ENCODE measurements at regions not wholly inside any gene's neighbourhood (a gene's known extent, or its start where the extent isn't known, plus 50 kb on each side); places are given as distances from the start of the nearest gene placed in this dataset.
A peak's percentile ranks its signal among the peaks of the same experiment; 100 is the strongest.

- DNase-seq: no peak
These were observed 2564.3 kb upstream of the PCDH20 start for GRCh38 chr13:63979951-63980350.

- no peak for DNase-seq
These were observed 2556.7 kb upstream of the PCDH20 start for GRCh38 chr13:63972328-63972727.

DNA sequence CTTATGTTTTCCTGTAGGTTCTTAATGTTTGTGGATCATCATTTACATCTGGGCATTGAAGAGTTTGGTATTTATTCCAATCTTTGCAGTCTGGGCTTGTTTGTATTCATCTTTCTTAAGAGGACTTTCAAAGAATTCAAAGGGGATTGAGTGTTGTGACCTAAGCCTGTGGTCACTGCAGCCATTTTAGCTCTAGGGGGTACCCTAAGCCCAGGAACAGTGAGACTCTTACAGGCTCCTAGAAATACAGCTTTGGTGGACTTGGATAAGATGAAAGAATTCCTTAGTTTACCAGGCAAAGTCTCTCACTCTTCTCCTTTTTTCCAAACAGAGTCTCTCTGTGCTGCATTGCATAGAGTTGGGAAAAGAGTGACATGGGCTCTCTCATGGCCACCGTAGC, 2539.0 kb upstream of the PCDH20 start:
- no peak for DNase-seq

DNA sequence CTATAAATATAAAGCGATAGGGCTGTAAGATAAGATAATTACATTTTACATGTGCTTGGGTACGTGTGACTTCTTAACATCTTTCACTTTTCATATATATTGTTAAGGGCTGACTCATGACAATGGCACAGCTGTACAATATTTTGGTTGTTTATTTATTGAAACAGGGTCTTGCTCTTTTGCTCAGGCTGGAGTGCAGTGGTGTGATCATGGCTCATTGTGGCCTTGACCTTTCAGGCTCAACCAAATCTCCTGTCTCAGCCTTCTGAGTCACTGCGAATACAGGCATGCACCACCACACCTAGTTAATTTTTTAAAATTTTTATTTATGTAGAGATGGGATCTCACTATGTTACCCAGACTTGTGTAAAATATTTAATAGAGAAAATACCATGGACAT, 2532.4 kb upstream of the PCDH20 start:
- no peak for DNase-seq

GRCh38 chr13:63944911-63945310, 2529.3 kb upstream of the PCDH20 start:
- no peak for DNase-seq

GRCh38 chr13:63942372-63942771, 2526.7 kb upstream of the PCDH20 start:
- no peak for DNase-seq

DNA sequence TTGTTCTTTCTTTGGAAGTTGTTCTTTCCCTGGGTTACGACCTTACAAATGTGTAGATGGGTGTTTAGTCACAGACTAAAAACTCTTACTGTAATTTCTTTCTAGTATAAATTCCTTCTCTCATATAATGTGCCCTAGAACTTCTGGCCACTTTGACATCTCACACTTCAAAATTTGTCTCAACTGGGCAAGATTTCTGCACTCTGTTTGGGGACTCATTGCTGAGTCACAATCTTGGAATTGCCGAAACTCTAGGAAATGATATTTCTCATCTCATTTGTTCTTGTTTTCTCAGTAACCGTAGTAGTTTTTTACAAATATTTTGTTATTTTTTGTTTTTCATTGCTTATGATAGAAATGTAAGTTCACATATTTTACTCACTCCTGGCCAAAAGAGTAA, 2523.2 kb upstream of the PCDH20 start:
- DNase-seq: no peak

DNA sequence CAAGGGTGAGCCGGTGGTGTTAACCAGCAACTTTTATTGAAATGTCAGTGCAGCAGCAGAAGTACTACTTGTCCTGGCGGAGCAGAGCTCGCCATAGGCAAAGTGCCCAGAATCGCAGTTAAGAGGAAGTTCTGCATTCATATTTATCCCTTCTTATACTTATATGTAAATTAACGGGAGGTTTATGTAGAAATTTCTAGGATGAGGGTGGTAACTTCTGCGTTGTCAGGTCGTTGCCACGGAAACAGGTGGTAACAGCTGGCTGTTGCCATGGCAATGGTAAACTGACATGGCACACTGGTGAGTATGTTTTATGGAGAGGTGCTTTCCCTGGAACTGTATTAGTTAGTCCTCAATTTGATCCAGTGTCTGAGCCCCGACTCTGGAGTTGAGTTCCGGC, 2494.9 kb upstream of the PCDH20 start:
- peak in 1 of 2 donors; percentile 11 for DNase-seq

- DNase-seq: no peak
These were observed 2494.2 kb upstream of the PCDH20 start for GRCh38 chr13:63909726-63910375.

DNA sequence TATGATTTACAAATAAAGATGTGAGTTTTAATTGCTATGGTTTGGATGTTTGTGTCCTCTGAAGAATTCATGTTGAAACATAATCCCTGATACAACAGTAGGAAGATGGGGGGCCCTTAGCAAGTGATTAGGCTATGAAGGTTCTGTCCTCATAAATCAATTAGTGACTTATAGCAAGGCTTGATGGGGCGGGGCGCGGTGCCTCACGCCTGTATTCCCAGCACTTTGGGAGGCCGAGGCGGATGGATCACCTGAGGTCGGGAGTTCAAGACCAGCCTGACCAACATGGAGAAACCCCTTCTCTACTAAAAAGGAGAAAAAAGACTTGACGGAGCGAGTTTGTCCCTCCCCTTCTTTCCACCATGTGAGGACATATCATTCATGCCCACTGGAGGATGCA, 2486.5 kb upstream of the PCDH20 start:
- DNase-seq: no peak

GRCh38 chr13:63901630-63902029, 2486.0 kb upstream of the PCDH20 start:
- DNase-seq: no peak

GRCh38 chr13:63900406-63900805, 2484.8 kb upstream of the PCDH20 start:
- DNase-seq: no peak

DNA sequence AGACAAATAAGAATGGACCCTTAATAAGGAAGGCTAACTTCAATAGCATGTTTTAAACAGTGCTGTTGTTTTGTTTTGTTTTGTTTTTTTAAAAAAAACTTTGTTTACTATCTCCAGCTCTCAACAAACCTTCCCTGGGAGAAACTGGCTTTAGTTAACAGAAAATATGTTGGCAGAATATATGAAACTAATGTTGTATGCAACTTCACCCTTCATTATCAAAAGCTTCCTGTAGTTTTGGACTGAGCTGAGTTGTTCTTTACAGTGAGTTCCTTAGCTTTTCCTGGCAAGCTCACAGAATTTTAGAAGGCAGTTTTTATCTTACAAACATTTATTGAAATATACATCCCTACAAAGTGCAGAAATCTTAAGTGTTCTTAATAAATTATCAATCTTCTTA, 2480.7 kb upstream of the PCDH20 start:
- DNase-seq: peak; percentile 6 to 27

DNA sequence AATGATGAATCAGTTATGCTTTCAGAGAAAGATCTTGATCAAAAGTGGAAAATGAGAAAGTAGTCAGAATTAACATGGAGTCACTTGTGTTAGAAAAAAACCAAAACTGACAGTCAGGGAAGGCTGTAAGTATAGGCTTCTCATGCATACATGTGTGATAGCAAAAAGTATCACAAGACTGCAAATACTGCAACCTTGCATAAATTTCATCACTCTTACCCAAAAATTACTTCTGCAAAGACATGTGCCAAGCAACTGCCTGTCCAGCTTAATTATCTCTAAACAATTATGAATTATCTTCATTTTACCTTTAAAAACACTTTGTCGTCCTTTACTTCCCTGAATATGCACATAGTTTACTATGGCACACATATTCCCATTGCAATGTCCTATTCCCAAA, 2466.4 kb upstream of the PCDH20 start:
- no peak for DNase-seq

DNA sequence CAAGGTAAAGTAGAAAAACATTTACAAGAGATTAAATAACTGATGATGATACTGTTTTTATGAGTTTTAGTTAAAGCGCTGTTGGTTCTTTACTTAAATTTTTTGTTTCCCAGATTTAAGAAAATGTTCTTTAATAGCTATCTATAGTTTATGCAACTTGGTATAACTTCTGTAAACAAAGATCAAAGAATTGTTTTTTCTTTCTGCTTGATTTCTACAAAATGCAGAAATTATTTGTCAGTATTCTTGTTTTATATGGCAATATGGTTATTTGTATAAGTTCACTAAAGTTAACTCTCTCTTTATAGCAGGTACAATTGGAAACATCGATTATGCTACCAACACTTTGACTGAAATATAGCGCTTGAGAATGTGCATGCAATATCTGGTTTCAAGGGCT, 2465.1 kb upstream of the PCDH20 start:
- no peak for DNase-seq

- DNase-seq: no peak
These were observed 2458.3 kb upstream of the PCDH20 start for GRCh38 chr13:63873936-63874335.

DNA sequence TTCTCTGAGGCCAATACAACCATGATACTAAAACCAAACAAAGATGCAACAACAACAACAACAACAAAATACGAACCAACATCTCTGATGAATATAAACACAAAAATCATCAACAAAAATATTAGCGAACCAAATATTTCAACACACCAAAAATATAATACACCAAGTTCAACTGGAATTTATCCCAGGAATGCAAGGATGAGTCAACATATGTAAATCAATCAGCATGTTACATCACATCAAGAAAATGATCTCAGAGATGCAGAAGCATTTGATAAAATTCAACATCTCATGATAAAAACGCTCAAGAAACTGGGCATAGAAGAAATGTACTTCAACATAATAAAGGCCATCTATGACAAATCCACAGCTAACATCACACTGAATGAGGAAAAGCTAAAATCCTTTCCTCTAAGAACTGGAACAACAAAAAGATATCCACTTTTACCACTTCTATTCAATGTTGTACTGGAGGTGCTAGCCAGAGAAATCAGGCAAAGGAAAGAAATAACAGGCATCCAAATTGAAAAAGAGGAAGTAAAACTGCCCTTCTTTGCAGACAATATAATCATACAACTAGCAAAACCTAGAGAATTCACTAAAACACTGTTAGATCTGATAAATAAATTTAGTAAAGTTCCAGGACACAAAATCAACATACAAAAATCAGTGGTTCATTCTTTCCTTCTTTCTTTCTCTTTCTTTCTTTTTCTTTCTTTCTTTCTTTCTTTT, 2448.7 kb upstream of the PCDH20 start:
- DNase-seq: no peak

- DNase-seq: no peak
These were observed 2439.9 kb upstream of the PCDH20 start for GRCh38 chr13:63855457-63856118.

DNA sequence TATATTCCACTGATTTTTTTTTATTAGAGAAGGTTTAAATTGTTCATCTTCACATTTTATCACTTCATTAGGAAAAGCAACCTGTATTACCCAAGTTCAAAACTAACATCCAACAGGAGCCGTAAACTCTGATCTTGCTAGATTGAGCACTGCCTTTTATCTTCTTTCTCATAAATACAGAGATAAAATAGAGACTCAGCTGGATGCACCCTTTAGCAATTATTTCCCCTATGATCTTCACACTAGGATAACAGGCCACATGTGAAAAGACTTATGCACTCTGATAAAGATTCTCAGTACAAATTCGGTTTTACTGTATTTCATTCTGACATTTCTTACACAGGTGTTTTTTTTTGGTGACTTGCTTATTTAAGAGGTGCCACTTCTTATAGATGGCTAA, 2438.2 kb upstream of the PCDH20 start:
- DNase-seq: no peak

GRCh38 chr13:63851526-63851925, 2435.9 kb upstream of the PCDH20 start:
- no peak for DNase-seq

DNA sequence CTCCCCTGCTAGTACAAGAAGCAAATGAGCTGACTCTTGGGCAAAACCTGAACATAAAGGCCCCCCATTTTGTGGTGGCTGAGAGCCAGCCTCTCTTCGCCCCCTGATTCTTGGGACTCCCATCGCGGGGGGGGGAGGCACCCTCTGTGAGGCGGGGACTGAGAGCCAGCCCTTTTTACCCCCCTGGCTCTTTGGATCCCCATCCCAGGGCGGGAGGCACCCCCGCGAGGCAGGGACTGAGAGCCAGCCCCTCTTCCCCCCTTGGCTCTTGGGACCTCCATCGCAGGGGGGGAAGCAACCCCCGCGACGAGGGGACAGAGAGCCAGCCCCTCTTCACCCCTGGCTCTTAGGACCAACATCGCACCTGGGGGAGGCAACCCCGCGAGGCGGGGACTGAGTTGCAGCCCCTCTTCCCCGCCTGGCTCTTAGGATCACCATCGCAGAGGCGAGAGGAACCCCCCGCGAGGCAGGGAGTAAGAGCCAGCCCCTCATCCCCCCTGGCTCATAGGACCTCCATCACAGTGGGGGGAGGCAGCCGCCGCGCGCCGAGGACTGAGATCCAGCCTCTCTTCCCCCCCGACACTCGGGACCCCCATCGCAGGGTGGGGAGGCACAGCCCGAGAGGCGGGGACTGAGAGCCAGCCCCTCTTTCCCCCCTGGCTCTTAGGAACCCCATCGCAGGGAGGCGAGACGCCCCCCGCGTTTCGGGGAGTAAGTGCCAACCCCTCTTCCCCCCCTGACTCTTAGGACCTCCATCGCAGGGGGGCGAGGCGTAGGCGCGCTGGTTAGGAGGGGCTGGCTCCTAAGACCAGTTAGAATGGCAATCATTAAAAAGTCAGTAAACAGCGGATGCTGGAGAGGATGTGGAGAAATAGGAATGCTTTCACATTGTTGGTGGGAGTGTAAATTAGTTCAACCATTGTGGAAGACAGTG, 2428.4 kb upstream of the PCDH20 start:
- no peak for DNase-seq

GRCh38 chr13:63842102-63842501, 2426.5 kb upstream of the PCDH20 start:
- DNase-seq: no peak
